Small intestine (tissue), 7 donors: ENCODE measurements at regions not wholly inside any gene's neighbourhood (a gene's known extent, or its start where the extent isn't known, plus 50 kb on each side); places are given as distances from the start of the nearest gene placed in this dataset.

ENCODE experiments used
- DNase-seq, 2 donors: peaks; one replicate each; pipeline versions ENCODE4 v3.0.0 to v3.0.0-alpha.2; 2013
- FAIRE-seq: peaks from 2 replicates; lab custom pipeline; 2012; peaks lifted over from hg19 to GRCh38; lab: Jason Lieb, UNC
- H3K27ac ChIP-seq, 3 donors: one replicate each; pipeline ENCODE4 v1.5.1; 2013; ENCODE audit warnings: low read length in 2 of 3, mild to moderate bottlenecking in 2 of 3, control low read depth in 1 of 3, inconsistent platforms in 1 of 3, low read depth in 1 of 3, moderate library complexity in 1 of 3
- H3K27me3 ChIP-seq, 3 donors: one replicate each; pipeline ENCODE4 v1.6.1; 2013; ENCODE audit warnings: low read length in 3 of 3, inconsistent platforms in 1 of 3; ENCODE audit not compliant: control insufficient read depth in 3 of 3, insufficient read depth in 3 of 3
- H3K36me3 ChIP-seq, 3 donors: one replicate each; pipeline ENCODE4 v1.6.1; 2013; ENCODE audit warnings: low read length in 3 of 3, inconsistent platforms in 1 of 3, low read depth in 1 of 3, mild to moderate bottlenecking in 1 of 3, moderate library complexity in 1 of 3; ENCODE audit not compliant: control insufficient read depth in 3 of 3, insufficient read depth in 2 of 3
- H3K4me1 ChIP-seq, 3 donors: one replicate each; pipeline ENCODE4 v1.6.1; 2013; ENCODE audit warnings: low read length in 2 of 3, inconsistent platforms in 1 of 3, low read depth in 1 of 3, mild to moderate bottlenecking in 1 of 3, moderate library complexity in 1 of 3; ENCODE audit not compliant: control insufficient read depth in 3 of 3, insufficient read depth in 2 of 3
- H3K4me3 ChIP-seq, 3 donors: one replicate each; pipeline ENCODE4 v1.5.1; 2013; ENCODE audit warnings: low read length in 3 of 3, control low read depth in 1 of 3, inconsistent platforms in 1 of 3, low read depth in 1 of 3, mild to moderate bottlenecking in 1 of 3, moderate library complexity in 1 of 3
- H3K9me3 ChIP-seq, 2 donors: one replicate each; pipeline ENCODE4 v1.6.1; 2013; ENCODE audit warnings: low read depth in 1 of 2, low read length in 1 of 2; ENCODE audit not compliant: control insufficient read depth in 2 of 2, insufficient read depth in 1 of 2
- WGBS, 3 donors: extraction: QIAGEN DNeasy Blood & Tissue Kit; methylation state at CpG; one replicate each; pipeline ENCODE4 v1.1.7; 2013; 5-methylcytosine and 5-hydroxymethylcytosine counted together
- donor health status: healthy with polysubstance abuse.
- donor health status: control.
- donor health status: control.
- donor health status: Bipolar disorder and iron deficiency.
- donor health status: healthy.

DNA sequence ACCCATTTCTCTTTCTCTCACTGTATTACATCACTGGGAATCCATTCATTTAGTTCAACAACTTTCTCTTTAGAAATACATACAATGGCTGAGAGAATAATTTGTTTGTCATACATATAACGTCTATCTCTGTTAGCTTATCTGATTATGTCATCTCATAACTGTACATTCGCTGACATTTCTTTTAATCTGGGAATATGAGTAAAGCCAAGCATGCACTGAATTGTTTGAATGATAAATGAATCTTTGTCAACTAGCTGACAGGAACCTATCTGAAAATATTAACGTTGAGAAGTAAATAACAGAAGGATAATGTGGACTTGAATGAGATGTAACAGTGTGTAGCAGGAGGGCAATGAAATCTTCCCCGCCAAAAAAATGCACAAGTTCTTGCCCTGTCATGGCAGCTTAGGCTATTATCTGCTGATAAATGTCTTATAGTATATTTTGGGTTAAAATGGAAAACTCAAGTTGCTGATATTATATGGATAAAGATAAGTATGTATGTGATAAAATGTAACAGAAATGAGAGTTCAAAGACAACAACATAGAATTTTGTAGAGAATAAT, 581.2 kb upstream of the ADGRB3 start:
- WGBS, 3 donors = 59 to 73% (median 62%) methylated on average over 4 of the region's 4 CpGs
- no peak overlapping the region for H3K27ac ChIP-seq
- no peaks in the 10 kb centered on the region for H3K9me3 ChIP-seq
- H3K27me3 ChIP-seq = no peaks in the 10 kb centered on the region
- no peaks in the 10 kb centered on the region for H3K4me1 ChIP-seq
- FAIRE-seq (no peak), DNase-seq (no peak)
- H3K36me3 ChIP-seq = no peaks in the 10 kb centered on the region
- no peak overlapping the region for H3K4me3 ChIP-seq

DNA sequence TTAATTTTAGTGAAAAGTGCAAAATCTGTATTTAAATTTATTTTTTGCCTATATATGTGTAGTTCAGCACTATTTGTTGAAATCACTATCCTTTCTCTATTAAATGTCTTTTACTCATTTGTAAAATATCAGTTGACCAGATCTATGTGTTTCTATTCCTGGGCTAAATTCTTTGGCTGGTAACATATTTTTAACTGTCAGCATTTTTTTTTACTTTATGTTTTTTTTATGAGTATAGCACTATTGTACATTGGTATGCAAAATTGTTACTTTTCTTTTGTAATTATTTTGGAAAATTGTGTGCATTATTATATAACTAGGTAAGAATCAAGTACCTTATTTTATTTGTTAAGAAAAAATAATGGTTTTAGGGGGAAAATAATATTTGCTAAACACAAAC, 582.8 kb upstream of the ADGRB3 start:
- no peak overlapping the region for H3K4me3 ChIP-seq
- no peaks in the 10 kb centered on the region for H3K36me3 ChIP-seq
- DNase-seq (no peak), FAIRE-seq (peak; percentile 39)
- peaks cover 0 to 3% of the 10 kb centered on the region in 2 donors for H3K9me3 ChIP-seq
- no peaks in the 10 kb centered on the region for H3K27me3 ChIP-seq
- no peak overlapping the region for H3K27ac ChIP-seq
- H3K4me1 ChIP-seq = no peaks in the 10 kb centered on the region

DNA sequence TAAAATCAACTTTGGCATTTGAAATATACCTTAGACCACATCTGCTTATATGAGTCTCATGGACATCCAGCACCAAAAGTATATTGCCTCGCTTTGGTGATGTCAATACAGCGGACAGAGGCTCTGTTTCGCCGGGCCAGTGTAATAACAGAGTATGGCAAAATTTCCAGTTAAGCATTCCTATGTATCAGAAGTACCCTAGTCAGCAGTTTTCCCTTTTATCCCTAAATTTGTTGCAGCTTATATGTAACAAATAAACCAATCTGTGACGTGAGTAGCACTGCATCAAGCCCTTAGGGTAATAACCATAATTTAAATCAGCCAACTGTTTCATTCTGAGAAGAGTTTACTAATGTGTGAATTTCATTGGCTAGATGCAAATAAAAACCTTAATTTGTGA, 585.5 kb upstream of the ADGRB3 start:
- Histone ChIP-seq H3K27ac (no peak overlapping the region), H3K36me3 (no peaks in the 10 kb centered on the region), H3K4me1 (no peaks in the 10 kb centered on the region), H3K27me3 (no peaks in the 10 kb centered on the region), H3K9me3 (peaks cover 0 to 3% of the 10 kb centered on the region in 2 donors), H3K4me3 (no peak overlapping the region)
- FAIRE-seq (no peak), DNase-seq (no peak)
- WGBS, 3 donors = 86 to 90% (median 88%) methylated on average over 5 of the region's 5 CpGs

DNA sequence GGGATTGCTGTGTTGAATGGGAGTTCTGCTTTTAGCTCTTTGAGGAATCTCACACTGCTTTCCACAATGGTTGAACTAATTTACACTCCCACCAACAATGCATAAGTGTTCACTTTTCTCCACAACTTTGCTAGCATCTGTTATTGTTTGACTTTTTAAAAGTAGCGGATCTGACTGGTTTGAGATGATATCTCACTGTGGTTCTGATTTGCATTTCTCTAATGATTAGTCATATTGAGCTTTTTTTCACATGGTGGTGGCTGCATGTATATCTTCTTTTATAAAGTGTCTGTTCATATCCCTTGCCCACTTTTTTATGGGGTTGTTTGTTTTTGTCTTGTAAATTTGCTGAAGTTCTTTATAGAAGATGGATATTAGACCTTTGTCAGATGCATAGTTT, 588.3 kb upstream of the ADGRB3 start:
- no peak overlapping the region for H3K4me3 ChIP-seq
- H3K4me1 ChIP-seq = no peaks in the 10 kb centered on the region
- WGBS, 3 donors = 60 to 72% (median 67%) methylated on average over 1 of the region's 1 CpG
- H3K27ac ChIP-seq = no peak overlapping the region
- DNase-seq (no peak), FAIRE-seq (no peak)
- H3K36me3 ChIP-seq = no peaks in the 10 kb centered on the region
- H3K9me3 ChIP-seq = peaks cover 0 to 3% of the 10 kb centered on the region in 2 donors
- no peaks in the 10 kb centered on the region for H3K27me3 ChIP-seq

DNA sequence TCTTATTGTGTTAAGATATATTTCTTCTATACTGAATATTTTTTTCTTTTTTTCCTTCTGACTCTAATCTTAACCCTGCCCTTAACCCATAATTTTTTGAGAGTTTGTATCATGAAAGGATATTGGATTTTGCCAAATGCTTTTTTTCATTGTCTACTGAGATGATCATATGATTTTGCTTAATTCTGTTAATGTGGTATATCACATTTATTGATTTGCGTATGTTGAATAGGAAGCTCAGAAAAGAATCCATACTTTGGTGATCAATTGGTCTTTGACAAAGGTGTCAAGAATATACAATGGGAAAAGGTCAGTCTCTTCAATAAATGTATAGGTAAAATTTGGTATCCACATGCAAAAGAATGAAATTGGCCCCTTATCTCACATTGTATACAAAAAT, 588.8 kb upstream of the ADGRB3 start:
- WGBS, 3 donors = 92 to 100% (median 96%) methylated on average over 1 of the region's 1 CpG

DNA sequence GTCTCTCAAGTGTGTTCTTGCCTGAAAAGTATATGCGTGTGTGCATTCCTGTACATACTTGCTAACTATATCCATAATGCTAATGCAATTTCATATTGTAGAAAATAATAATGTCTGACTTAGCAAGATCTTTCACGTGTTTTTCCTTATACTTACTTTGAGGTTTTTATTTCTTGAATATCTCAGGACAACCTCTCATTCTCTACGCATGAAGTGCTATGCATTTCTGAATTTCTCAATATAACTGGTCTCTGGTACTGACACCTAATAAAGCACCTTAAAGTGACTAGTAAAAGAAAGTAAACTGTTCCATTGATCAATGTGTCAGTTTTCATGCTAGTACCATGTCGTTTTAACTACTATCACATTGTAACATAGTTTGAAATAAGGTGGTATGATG, 589.9 kb upstream of the ADGRB3 start:
- DNase-seq = no peak
- Histone ChIP-seq H3K4me1 (no peaks in the 10 kb centered on the region), H3K9me3 (peaks cover 0 to 3% of the 10 kb centered on the region in 2 donors), H3K27ac (no peak overlapping the region), H3K36me3 (no peaks in the 10 kb centered on the region), H3K27me3 (no peaks in the 10 kb centered on the region), H3K4me3 (no peak overlapping the region)
- no peak for FAIRE-seq
- 80 to 83% (median 81%) methylated on average over 4 of the region's 4 CpGs for WGBS, 3 donors

More for the DNA sequence above, 588.8 kb upstream of the ADGRB3 start:
- no peak overlapping the region for H3K4me3 ChIP-seq
- no peaks in the 10 kb centered on the region for H3K4me1 ChIP-seq
- H3K9me3 ChIP-seq = peaks cover 0 to 3% of the 10 kb centered on the region in 2 donors
- no peaks in the 10 kb centered on the region for H3K27me3 ChIP-seq
- H3K36me3 ChIP-seq = no peaks in the 10 kb centered on the region
- FAIRE-seq = no peak
- H3K27ac ChIP-seq = no peak overlapping the region
- DNase-seq = no peak

DNA sequence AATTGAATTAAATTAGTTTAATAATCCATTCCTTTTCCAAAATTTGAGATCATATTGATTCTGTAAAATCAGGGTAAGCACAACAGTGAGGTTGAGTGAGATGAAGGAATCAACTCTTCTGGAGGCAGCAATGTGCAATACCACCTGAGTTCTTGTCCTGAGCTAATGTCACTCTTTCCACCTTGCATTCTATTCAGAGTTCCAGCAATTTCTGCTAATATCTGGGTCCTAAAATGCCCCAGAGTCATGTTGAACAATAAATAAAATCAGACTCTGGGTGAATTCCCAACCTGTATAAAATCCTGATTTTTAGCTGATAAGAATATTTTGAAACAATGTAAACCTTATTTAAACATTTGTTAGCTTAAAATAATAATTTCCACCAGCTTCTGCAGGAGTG, 590.8 kb upstream of the ADGRB3 start:
- H3K9me3 ChIP-seq = peaks cover 0 to 3% of the 10 kb centered on the region in 2 donors
- no peak for DNase-seq
- FAIRE-seq = no peak

DNA sequence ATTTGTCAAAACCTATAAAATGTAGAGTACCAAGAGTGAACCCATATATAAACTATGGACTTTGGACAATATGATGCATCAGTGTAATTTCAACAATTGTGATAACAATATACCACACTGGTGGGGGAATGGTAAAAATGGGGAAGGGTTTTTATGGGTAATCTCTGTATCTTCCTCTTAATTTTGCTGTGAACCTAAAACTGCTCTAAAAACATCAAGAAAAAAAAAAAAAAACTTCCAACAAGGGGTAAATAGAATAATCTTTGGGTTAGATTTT, 592.0 kb upstream of the ADGRB3 start:
- Histone ChIP-seq H3K4me1 (no peaks in the 10 kb centered on the region), H3K36me3 (no peaks in the 10 kb centered on the region), H3K4me3 (no peak overlapping the region), H3K27ac (no peak overlapping the region), H3K9me3 (peaks cover 0 to 3% of the 10 kb centered on the region in 2 donors), H3K27me3 (no peaks in the 10 kb centered on the region)
- FAIRE-seq (no peak), DNase-seq (no peak)

More for the DNA sequence above, 590.8 kb upstream of the ADGRB3 start:
- no peaks in the 10 kb centered on the region for H3K27me3 ChIP-seq
- H3K36me3 ChIP-seq = no peaks in the 10 kb centered on the region
- no peaks in the 10 kb centered on the region for H3K4me1 ChIP-seq
- no peak overlapping the region for H3K4me3 ChIP-seq
- H3K27ac ChIP-seq = no peak overlapping the region

DNA sequence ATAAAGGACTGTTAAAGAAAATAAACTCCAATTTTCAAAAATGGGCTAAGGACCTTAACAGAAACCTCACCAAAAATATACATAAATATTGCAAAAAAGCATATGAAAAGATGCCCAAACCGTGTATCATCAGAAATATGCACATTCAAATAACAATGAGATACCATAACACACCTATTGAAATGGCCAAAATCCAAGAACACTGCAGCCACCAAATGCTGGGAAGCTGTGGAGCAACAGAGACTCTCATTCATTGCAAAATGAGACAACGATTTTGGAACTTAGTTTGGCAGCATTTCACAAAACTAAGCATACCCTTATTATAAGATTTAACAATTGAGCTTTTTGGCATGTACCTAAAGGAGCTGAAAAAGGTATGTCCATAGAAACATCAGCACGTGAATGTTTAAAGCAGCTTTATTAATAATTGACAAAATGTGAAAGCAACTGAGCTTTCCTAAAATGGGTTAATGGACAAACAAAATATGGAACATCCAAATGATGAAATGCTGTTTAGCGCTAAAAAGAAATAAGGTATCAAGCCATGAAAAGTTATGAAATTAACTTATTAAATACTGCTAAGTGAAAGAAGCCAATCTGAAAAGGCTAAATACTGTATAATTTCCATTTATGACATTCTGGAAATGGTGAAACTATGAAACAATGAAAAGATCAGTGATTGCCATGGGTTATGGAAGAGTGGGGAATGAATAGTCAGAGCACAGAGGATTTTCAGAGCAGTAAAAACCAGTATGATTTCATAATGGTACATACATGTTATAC, 592.6 kb upstream of the ADGRB3 start:
- Histone ChIP-seq H3K4me1 (no peaks in the 10 kb centered on the region), H3K27me3 (no peaks in the 10 kb centered on the region), H3K9me3 (peaks cover 0 to 3% of the 10 kb centered on the region in 2 donors), H3K4me3 (no peak overlapping the region), H3K27ac (no peak overlapping the region), H3K36me3 (no peaks in the 10 kb centered on the region)
- 40 to 60% (median 48%) methylated on average over 4 of the region's 4 CpGs for WGBS, 3 donors
- FAIRE-seq (no peak), DNase-seq (no peak)
